ENCODE measurements at regions not wholly inside any gene's neighbourhood (a gene's known extent, or its start where the extent isn't known, plus 50 kb on each side); places are given as distances from the start of the nearest gene placed in this dataset.
A peak's percentile ranks its signal among the peaks of the same experiment; 100 is the strongest.
"Not testable (repeated sequence)": the region's sequence is repeated elsewhere in the genome, so short reads cannot be mapped to it uniquely, and the experiment has no call there.

DNA sequence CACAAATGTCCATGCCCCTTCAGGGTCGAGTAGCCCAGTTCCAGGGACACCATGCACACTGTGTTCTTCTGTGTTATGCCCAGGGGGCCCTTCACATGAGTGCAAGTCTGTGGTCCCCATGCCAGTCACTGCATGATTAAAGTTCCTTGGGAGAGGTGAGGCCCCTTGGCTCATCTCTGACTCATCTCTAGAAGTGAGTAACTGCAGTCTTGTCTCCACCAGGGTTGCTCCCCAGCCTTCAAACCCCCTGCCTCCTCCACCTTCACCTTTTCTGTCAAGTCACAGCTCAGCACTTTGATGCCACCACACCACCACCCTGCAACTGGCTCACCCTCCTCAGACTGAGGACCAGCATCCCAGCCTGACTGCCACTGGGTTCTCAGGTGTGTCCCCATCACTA, 161.7 kb downstream of the UNC5CL start:
- DNase-seq (ENCODE audit: low read depth) = peak; percentile 9
- TF ChIP-seq, protein P1, sequence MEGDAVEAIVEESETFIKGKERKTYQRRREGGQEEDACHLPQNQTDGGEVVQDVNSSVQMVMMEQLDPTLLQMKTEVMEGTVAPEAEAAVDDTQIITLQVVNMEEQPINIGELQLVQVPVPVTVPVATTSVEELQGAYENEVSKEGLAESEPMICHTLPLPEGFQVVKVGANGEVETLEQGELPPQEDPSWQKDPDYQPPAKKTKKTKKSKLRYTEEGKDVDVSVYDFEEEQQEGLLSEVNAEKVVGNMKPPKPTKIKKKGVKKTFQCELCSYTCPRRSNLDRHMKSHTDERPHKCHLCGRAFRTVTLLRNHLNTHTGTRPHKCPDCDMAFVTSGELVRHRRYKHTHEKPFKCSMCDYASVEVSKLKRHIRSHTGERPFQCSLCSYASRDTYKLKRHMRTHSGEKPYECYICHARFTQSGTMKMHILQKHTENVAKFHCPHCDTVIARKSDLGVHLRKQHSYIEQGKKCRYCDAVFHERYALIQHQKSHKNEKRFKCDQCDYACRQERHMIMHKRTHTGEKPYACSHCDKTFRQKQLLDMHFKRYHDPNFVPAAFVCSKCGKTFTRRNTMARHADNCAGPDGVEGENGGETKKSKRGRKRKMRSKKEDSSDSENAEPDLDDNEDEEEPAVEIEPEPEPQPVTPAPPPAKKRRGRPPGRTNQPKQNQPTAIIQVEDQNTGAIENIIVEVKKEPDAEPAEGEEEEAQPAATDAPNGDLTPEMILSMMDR (conservative IDR thresholded peaks at IDR 0.05; ENCODE audit: control insufficient read depth, insufficient read depth, low read depth, low read length) = no peak

DNA sequence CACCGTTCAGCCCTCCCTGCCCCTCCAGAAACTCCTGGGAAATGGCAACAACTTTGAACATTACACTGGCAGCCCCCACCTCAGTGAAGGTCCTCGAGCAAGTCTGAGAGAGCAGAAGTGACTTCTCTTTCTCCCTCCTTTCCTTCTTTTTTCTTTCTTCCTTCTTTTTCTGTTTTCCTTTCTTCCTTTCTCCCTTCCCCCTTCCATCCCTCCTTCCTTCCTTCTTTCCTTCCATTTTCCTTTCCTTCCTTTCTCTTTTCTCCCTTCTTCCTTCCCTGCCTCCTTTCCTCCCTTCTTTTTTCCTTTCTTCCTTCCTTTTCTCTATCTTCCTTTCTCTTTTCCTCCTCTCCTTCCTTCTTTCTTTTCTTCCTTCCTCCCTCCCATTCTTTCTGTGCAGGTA, 162.7 kb downstream of the UNC5CL start:
- no peak for DNase-seq (ENCODE audit: low read depth)
- H3K4me3 ChIP-seq (ENCODE audit: control insufficient read depth, low read depth, low read length) = no peak overlapping the region
- TF ChIP-seq, protein P1 (conservative IDR thresholded peaks at IDR 0.05; ENCODE audit: control insufficient read depth, insufficient read depth, low read depth, low read length) = no peak

More for the DNA sequence above, 161.7 kb downstream of the UNC5CL start:
- H3K4me3 ChIP-seq (ENCODE audit: control insufficient read depth, low read depth, low read length) = no peak overlapping the region

DNA sequence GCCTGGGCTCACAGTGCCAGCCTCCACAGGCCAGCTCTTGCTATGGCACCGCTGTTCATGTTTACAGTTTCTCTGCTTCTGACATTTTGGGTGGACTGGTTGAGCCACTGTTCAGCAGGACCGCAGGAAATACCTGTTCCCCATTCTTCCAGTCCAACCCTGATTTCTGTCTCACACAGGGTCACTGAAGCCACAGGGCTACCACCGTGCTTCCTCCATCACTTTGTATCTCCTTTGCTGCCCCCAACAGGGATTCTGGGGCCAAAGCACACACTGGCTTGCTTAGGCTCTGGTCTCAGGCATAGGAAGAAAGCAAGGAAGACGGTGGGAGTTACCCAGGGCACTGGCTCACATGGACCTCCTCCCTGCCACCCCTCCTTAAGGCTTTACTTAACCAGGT, 164.5 kb downstream of the UNC5CL start:
- H3K4me3 ChIP-seq (ENCODE audit: control insufficient read depth, low read depth, low read length) = no peak overlapping the region
- TF ChIP-seq, protein P1 (conservative IDR thresholded peaks at IDR 0.05; ENCODE audit: control insufficient read depth, insufficient read depth, low read depth, low read length) = no peak
- no peak for DNase-seq (ENCODE audit: low read depth)

DNA sequence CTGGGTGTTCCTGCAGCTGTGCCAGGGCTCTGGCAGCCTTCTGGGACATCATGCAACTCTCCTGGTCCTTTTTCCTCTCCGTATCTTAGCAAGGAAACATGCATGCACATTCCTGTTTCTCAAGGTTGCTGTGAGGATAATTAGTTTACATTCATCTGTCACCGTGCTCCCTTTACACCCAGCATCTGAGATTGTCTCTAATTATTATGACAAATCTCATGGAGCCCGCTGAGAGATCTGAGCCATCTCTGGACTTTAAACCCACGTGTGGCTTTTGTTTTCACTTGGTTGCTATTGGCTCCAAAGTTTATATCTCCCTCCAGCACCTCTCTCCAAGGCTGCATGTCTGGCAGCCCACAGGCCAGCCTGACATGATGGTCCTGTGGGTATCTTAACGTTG, 167.6 kb downstream of the UNC5CL start:
- H3K4me3 ChIP-seq (ENCODE audit: control insufficient read depth, low read depth, low read length) = no peak overlapping the region
- no peak for DNase-seq (ENCODE audit: low read depth)
- TF ChIP-seq, protein P1 (conservative IDR thresholded peaks at IDR 0.05; ENCODE audit: control insufficient read depth, insufficient read depth, low read depth, low read length) = no peak

DNA sequence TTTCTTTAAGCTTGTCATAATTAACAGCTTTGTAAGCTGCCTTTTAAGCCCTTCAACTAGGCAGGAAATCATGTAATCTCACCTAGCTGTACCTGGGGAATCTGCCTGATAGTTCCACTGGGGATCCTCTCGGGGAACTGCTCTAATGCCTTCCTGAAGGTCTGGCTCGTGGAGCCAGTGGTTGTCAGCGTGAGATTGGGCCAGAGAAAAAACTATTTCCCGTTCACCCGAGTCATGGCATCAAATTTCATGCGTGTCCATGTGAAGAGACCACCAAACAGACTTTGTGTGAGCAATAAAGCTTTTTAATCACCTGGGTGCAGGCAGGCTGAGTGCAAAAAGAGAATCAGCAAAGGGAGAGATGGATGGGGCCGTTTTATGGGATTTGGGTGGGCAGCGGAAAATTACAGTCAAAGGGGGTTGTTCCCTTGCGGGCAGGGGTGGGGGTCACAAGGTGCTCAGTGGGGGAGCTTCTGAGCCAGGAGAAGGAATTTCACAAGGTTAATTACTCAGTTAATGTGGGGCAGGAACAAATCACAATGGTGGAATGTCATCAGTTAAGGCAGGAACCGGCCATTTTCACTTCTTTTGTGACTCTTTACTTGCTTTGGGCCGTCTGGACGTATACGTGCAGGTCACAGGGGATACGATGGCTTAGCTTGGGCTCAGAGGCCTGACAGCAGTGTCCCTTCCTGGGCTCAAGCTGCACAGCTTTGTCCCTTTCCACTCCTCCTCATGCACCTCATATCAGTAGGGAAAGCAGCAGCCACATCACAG, 170.7 kb downstream of the UNC5CL start:
- not testable (repeated sequence) for DNase-seq (ENCODE audit: low read depth); H3K4me3 ChIP-seq (ENCODE audit: control insufficient read depth, low read depth, low read length)

DNA sequence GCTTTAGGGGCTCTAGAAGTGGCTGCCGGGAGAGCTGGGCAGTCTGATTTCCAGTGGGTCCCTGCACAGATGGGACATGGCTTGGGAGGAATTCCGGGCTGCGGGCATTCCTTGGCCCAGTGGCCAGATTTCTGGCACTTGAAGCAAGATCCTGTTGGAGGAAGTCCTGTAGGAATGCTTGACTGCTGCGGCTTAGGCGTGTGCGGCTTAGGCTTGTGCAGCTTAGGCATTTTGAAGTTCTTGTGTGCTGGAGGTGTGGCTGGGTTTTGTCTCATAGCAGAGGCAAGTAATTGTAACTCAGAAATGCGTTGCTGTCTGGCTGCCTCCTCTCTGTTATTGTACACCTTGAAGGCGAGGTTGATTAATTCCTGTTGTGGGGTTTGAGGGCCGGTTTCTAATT, 171.5 kb downstream of the UNC5CL start:
- not testable (repeated sequence) for H3K4me3 ChIP-seq (ENCODE audit: control insufficient read depth, low read depth, low read length); DNase-seq (ENCODE audit: low read depth)

DNA sequence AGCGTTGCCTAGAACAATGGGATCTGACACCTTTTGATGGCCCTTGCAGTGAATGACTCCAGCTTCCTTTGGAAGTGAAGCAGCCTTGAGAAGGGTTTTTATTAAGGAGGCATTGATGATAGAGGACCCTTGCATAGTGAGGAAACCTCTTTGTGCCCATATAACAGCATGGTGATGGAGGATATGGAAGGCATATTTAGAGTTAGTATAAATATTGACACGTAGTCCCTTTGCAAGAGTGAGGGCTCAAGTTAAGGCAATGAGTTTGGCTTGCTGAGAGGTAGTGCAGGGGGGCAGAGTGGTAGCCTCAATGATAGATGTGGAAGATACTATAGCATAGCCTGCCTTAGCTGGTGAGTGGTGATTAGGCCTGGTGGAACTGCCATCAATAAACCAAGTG, 173.8 kb downstream of the UNC5CL start:
- not testable (repeated sequence) for H3K4me3 ChIP-seq (ENCODE audit: control insufficient read depth, low read depth, low read length); DNase-seq (ENCODE audit: low read depth)

DNA sequence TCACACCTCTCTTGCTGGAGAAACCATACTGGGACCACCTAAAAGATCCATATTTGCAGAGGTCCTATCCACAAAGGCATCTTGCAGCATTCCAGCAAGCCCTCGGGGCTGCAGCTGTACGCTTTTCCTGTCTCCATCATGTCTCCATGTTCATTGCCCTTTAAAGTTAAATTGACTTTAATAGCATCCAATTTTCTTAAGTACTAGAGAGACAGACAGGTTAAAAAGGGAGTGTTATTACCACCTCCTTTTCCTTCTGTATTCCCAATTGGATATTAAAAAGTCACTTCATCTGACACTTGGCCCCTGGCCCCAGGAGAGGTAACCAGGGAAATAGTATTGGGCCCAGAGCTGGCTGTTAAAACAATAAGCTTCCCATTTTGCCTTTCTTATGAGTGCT, 178.6 kb downstream of the UNC5CL start:
- no peak for DNase-seq (ENCODE audit: low read depth)
- H3K4me3 ChIP-seq (ENCODE audit: control insufficient read depth, low read depth, low read length) = no peak overlapping the region
- TF ChIP-seq, protein P1 (conservative IDR thresholded peaks at IDR 0.05; ENCODE audit: control insufficient read depth, insufficient read depth, low read depth, low read length) = no peak

Measured in fibroblast of mammary gland (primary cell).